ENCODE measurements at regions not wholly inside any gene's neighbourhood (a gene's known extent, or its start where the extent isn't known, plus 50 kb on each side); places are given as distances from the start of the nearest gene placed in this dataset.

GRCh38 chr3:63089751-63090132, 188.4 kb upstream of the SYNPR start (continued):
- TF ChIP-seq SIN3A (conservative IDR thresholded peaks at IDR 0.05 in 1 of 2, IDR thresholded peaks at IDR 0.05 in 1 of 2; ENCODE audit: low read depth in 1 of 2, low read length in 2 of 2) = no peak
- TF ChIP-seq SUZ12 (IDR thresholded peaks at IDR 0.05; ENCODE audit: low read length) = no peak
- no peak for TF ChIP-seq SIX5 (IDR thresholded peaks at IDR 0.05; ENCODE audit: low read depth, low read length)
- TF ChIP-seq KDM1A (IDR thresholded peaks at IDR 0.05; ENCODE audit: borderline replicate concordance, low read length) = no peak
- TF ChIP-seq JUND (IDR thresholded peaks at IDR 0.05; ENCODE audit: low read length) = no peak
- TF ChIP-seq E2F6 (IDR thresholded peaks at IDR 0.05) = no peak
- TF ChIP-seq ATF3 (IDR thresholded peaks at IDR 0.05; ENCODE audit: insufficient read depth, low read depth, low read length) = no peak
